Activated naive CD8-positive, alpha-beta T cell treated with anti-CD3 and anti-CD28 coated beads, Interleukin-2, amount 10 ng/mL, durations not matched to agents 7 days and 5 days (primary cell): ENCODE measurements at regions not wholly inside any gene's neighbourhood (a gene's known extent, or its start where the extent isn't known, plus 50 kb on each side); places are given as distances from the start of the nearest gene placed in this dataset.
"Not testable (repeated sequence)": the region's sequence is repeated elsewhere in the genome, so short reads cannot be mapped to it uniquely, and the experiment has no call there.

Experiments
- ATAC-seq: fragments of 150-1000 bp; cut with Tn5 transposase; one replicate; pipeline ENCODE4 v1.10.0; 2021; ENCODE audit warnings: low read depth, moderate library complexity
- POLR2A ChIA-PET: fragments of 350-600 bp; sonication (Branson Sonifier 250); formaldehyde crosslinking; loops from one replicate; lab custom pipeline; 2021; ENCODE audit warnings: antibody characterized with exemption; lab: Charles Lee
- DNase-seq: peaks from one replicate; pipeline ENCODE4 v3.0.0; 2021
- H3K27ac Mint-ChIP-seq: one replicate; pipeline ENCODE4 v1.8.0; 2022; ENCODE audit warnings: mild to moderate bottlenecking, mixed read lengths
- H3K27me3 Mint-ChIP-seq: one replicate; pipeline ENCODE4 v1.8.0; 2022; ENCODE audit warnings: mild to moderate bottlenecking, moderate library complexity, mixed read lengths
- H3K36me3 Mint-ChIP-seq: one replicate; pipeline ENCODE4 v1.8.0; 2021; ENCODE audit warnings: mild to moderate bottlenecking, mixed read lengths
- H3K4me1 Mint-ChIP-seq: one replicate; pipeline ENCODE4 v1.8.0; 2021; ENCODE audit warnings: mixed read lengths
- H3K4me3 Mint-ChIP-seq: one replicate; pipeline ENCODE4 v1.8.0; 2022; ENCODE audit warnings: mild to moderate bottlenecking, moderate library complexity, mixed read lengths
- H3K9me3 Mint-ChIP-seq: one replicate; pipeline ENCODE4 v1.8.0; 2021; ENCODE audit warnings: mixed read lengths

- no peaks in the 10 kb centered on the region for H3K4me1 Mint-ChIP-seq
- no peak overlapping the region for H3K27ac Mint-ChIP-seq
Measured at GRCh38 chr4:65014078-65014477, 604.8 kb upstream of the TECRL start.

GRCh38 chr4:65007841-65008439 lies 598.7 kb upstream of the TECRL start:
- POLR2A ChIA-PET = no interaction called here
- no peak overlapping the region for H3K27ac Mint-ChIP-seq
- ATAC-seq (no peak), DNase-seq (no peak)
- H3K4me1 Mint-ChIP-seq = no peaks in the 10 kb centered on the region
- H3K27me3 Mint-ChIP-seq = peaks cover 1% of the 10 kb centered on the region
- no peaks in the 10 kb centered on the region for H3K9me3 Mint-ChIP-seq
- H3K36me3 Mint-ChIP-seq = no peaks in the 10 kb centered on the region
- H3K4me3 Mint-ChIP-seq = no peak overlapping the region

More at GRCh38 chr4:65014078-65014477, 604.8 kb upstream of the TECRL start:
- no peaks in the 10 kb centered on the region for H3K9me3 Mint-ChIP-seq
- POLR2A ChIA-PET = no interaction called here
- H3K36me3 Mint-ChIP-seq = no peaks in the 10 kb centered on the region
- H3K27me3 Mint-ChIP-seq = no peaks in the 10 kb centered on the region
- ATAC-seq (no peak), DNase-seq (no peak)
- no peak overlapping the region for H3K4me3 Mint-ChIP-seq

- Mint-ChIP-seq H3K27ac (no peak overlapping the region), H3K27me3 (no peaks in the 10 kb centered on the region), H3K4me1 (no peaks in the 10 kb centered on the region), H3K36me3 (no peaks in the 10 kb centered on the region), H3K9me3 (no peaks in the 10 kb centered on the region), H3K4me3 (no peak overlapping the region)
- ATAC-seq (no peak), DNase-seq (no peak)
- POLR2A ChIA-PET = no interaction called here
Measured at GRCh38 chr4:64975177-64975576, 565.9 kb upstream of the TECRL start.

GRCh38 chr4:64969081-64969480 lies 559.8 kb upstream of the TECRL start:
- Mint-ChIP-seq H3K27me3 (no peaks in the 10 kb centered on the region), H3K4me3 (no peak overlapping the region), H3K27ac (no peak overlapping the region), H3K4me1 (no peaks in the 10 kb centered on the region), H3K36me3 (no peaks in the 10 kb centered on the region), H3K9me3 (peaks cover 4% of the 10 kb centered on the region)
- DNase-seq (no peak), ATAC-seq (no peak)
- POLR2A ChIA-PET = no interaction called here

GRCh38 chr4:64967286-64967685 lies 558.0 kb upstream of the TECRL start:
- Mint-ChIP-seq H3K27ac (no peak overlapping the region), H3K9me3 (peaks cover 4% of the 10 kb centered on the region), H3K4me1 (no peaks in the 10 kb centered on the region), H3K36me3 (no peaks in the 10 kb centered on the region), H3K27me3 (no peaks in the 10 kb centered on the region), H3K4me3 (no peak overlapping the region)
- POLR2A ChIA-PET = no interaction called here
- ATAC-seq = no peak
- no peak for DNase-seq

- POLR2A ChIA-PET = no interaction called here
Measured at GRCh38 chr4:64960516-64960915, 551.3 kb upstream of the TECRL start.

GRCh38 chr4:64940698-64941097 lies 531.4 kb upstream of the TECRL start:
- H3K27me3 Mint-ChIP-seq = no peaks in the 10 kb centered on the region
- no peaks in the 10 kb centered on the region for H3K4me1 Mint-ChIP-seq
- H3K9me3 Mint-ChIP-seq = peaks cover 6% of the 10 kb centered on the region
- DNase-seq (no peak), ATAC-seq (no peak)
- no peak overlapping the region for H3K27ac Mint-ChIP-seq
- no peaks in the 10 kb centered on the region for H3K36me3 Mint-ChIP-seq
- POLR2A ChIA-PET = no interaction called here
- H3K4me3 Mint-ChIP-seq = no peak overlapping the region

More at GRCh38 chr4:64960516-64960915, 551.3 kb upstream of the TECRL start:
- H3K4me3 Mint-ChIP-seq = no peak overlapping the region
- no peak for DNase-seq
- no peak for ATAC-seq
- no peaks in the 10 kb centered on the region for H3K27me3 Mint-ChIP-seq
- H3K36me3 Mint-ChIP-seq = no peaks in the 10 kb centered on the region
- H3K27ac Mint-ChIP-seq = no peak overlapping the region
- H3K9me3 Mint-ChIP-seq = peaks cover 4% of the 10 kb centered on the region
- H3K4me1 Mint-ChIP-seq = no peaks in the 10 kb centered on the region

- Mint-ChIP-seq H3K27me3 (no peaks in the 10 kb centered on the region), H3K9me3 (peaks cover 6% of the 10 kb centered on the region), H3K27ac (no peak overlapping the region), H3K4me3 (no peak overlapping the region), H3K4me1 (no peaks in the 10 kb centered on the region), H3K36me3 (no peaks in the 10 kb centered on the region)
- ATAC-seq (no peak), DNase-seq (no peak)
- POLR2A ChIA-PET = no interaction called here
Measured at GRCh38 chr4:64935469-64936001, 526.3 kb upstream of the TECRL start.

- H3K27ac Mint-ChIP-seq = no peak overlapping the region
Measured at GRCh38 chr4:64911846-64912245, 502.6 kb upstream of the TECRL start.

GRCh38 chr4:64903986-64904385 lies 494.7 kb upstream of the TECRL start:
- no peaks in the 10 kb centered on the region for H3K36me3 Mint-ChIP-seq
- POLR2A ChIA-PET = no interaction called here

More at GRCh38 chr4:64911846-64912245, 502.6 kb upstream of the TECRL start:
- no peak for ATAC-seq
- no peak for DNase-seq
- POLR2A ChIA-PET = no interaction called here
- peaks cover 4% of the 10 kb centered on the region for H3K9me3 Mint-ChIP-seq
- no peaks in the 10 kb centered on the region for H3K36me3 Mint-ChIP-seq
- no peaks in the 10 kb centered on the region for H3K27me3 Mint-ChIP-seq
- no peak overlapping the region for H3K4me3 Mint-ChIP-seq
- H3K4me1 Mint-ChIP-seq = no peaks in the 10 kb centered on the region

GRCh38 chr4:64899563-64899962 lies 490.3 kb upstream of the TECRL start:
- no peak overlapping the region for H3K27ac Mint-ChIP-seq
- no peak for ATAC-seq
- DNase-seq = no peak
- no peaks in the 10 kb centered on the region for H3K27me3 Mint-ChIP-seq
- peaks cover 3% of the 10 kb centered on the region for H3K9me3 Mint-ChIP-seq
- no peak overlapping the region for H3K4me3 Mint-ChIP-seq
- POLR2A ChIA-PET = interaction anchor here (0.6 kb wide), 2 partner anchors 19 to 671 kb away, joined by 3 to 4 read pairs; no protein-coding TSS in a partner anchor
- no peaks in the 10 kb centered on the region for H3K36me3 Mint-ChIP-seq
- no peaks in the 10 kb centered on the region for H3K4me1 Mint-ChIP-seq

More at GRCh38 chr4:64903986-64904385, 494.7 kb upstream of the TECRL start:
- Mint-ChIP-seq H3K27me3 (no peaks in the 10 kb centered on the region), H3K27ac (no peak overlapping the region), H3K9me3 (no peaks in the 10 kb centered on the region), H3K4me1 (no peaks in the 10 kb centered on the region), H3K4me3 (no peak overlapping the region)
- no peak for ATAC-seq
- no peak for DNase-seq

GRCh38 chr4:64899030-64899429 lies 489.8 kb upstream of the TECRL start:
- H3K27ac Mint-ChIP-seq, H3K9me3 Mint-ChIP-seq, POLR2A ChIA-PET, H3K4me1 Mint-ChIP-seq, H3K4me3 Mint-ChIP-seq, H3K27me3 Mint-ChIP-seq, ATAC-seq, H3K36me3 Mint-ChIP-seq, DNase-seq: not testable (repeated sequence)

- Mint-ChIP-seq H3K4me1 (no peaks in the 10 kb centered on the region), H3K4me3 (no peak overlapping the region), H3K9me3 (peaks cover 3% of the 10 kb centered on the region), H3K27me3 (no peaks in the 10 kb centered on the region), H3K36me3 (no peaks in the 10 kb centered on the region), H3K27ac (no peak overlapping the region)
- POLR2A ChIA-PET = no interaction called here
- DNase-seq (no peak), ATAC-seq (no peak)
Measured at GRCh38 chr4:64897683-64898082, 488.4 kb upstream of the TECRL start.

- H3K9me3 Mint-ChIP-seq = peaks cover 3% of the 10 kb centered on the region
- ATAC-seq (no peak), DNase-seq (no peak)
- no peaks in the 10 kb centered on the region for H3K36me3 Mint-ChIP-seq
- no peak overlapping the region for H3K4me3 Mint-ChIP-seq
- no peaks in the 10 kb centered on the region for H3K4me1 Mint-ChIP-seq
- H3K27me3 Mint-ChIP-seq = no peaks in the 10 kb centered on the region
- POLR2A ChIA-PET = no interaction called here
- H3K27ac Mint-ChIP-seq = no peak overlapping the region
Measured at GRCh38 chr4:64895031-64895430, 485.8 kb upstream of the TECRL start.
